Stimulated activated CD8-positive, alpha-beta memory T cell treated with anti-CD3 and anti-CD28 coated beads, Interleukin-7, amount 100 ng/mL, for 24 hours (primary cell): ENCODE measurements at regions not wholly inside any gene's neighbourhood (a gene's known extent, or its start where the extent isn't known, plus 50 kb on each side); places are given as distances from the start of the nearest gene placed in this dataset.

Experiments used
- DNase-seq: peaks from one replicate; pipeline ENCODE4 v3.0.0-alpha.2; 2020; ENCODE audit warnings: low read depth

- no peak for DNase-seq
Measured at GRCh38 chr1:34409689-34410229, 233.1 kb downstream of the C1orf94 start.

- DNase-seq = no peak
Measured at GRCh38 chr1:34412598-34413370, 236.1 kb downstream of the C1orf94 start.

- DNase-seq = no peak
Measured at GRCh38 chr1:34415140-34415539, 238.4 kb downstream of the C1orf94 start.

GRCh38 chr1:34418166-34418565, 241.5 kb downstream of the C1orf94 start:
- no peak for DNase-seq

GRCh38 chr1:34419663-34420136, 243.0 kb downstream of the C1orf94 start:
- no peak for DNase-seq

- DNase-seq = no peak
Measured at GRCh38 chr1:34425046-34425445, 248.3 kb downstream of the C1orf94 start.

GRCh38 chr1:34425785-34426184, 249.1 kb downstream of the C1orf94 start:
- no peak for DNase-seq

GRCh38 chr1:34426325-34426896, 249.7 kb downstream of the C1orf94 start:
- no peak for DNase-seq

- no peak for DNase-seq
Measured at GRCh38 chr1:34427170-34427569, 250.5 kb downstream of the C1orf94 start.

- DNase-seq = no peak
Measured at GRCh38 chr1:34433099-34433498, 256.4 kb downstream of the C1orf94 start.

GRCh38 chr1:34436836-34437235, 260.1 kb downstream of the C1orf94 start:
- no peak for DNase-seq

GRCh38 chr1:34441259-34442069, 264.8 kb downstream of the C1orf94 start:
- no peak for DNase-seq

- no peak for DNase-seq
Measured at GRCh38 chr1:34444516-34444915, 267.8 kb downstream of the C1orf94 start.

- DNase-seq = no peak
Measured at GRCh38 chr1:34450325-34450724, 273.6 kb downstream of the C1orf94 start.

- no peak for DNase-seq
Measured at GRCh38 chr1:34452451-34452850, 275.7 kb downstream of the C1orf94 start.

GRCh38 chr1:34455121-34455520, 278.4 kb downstream of the C1orf94 start:
- DNase-seq = no peak

GRCh38 chr1:34460193-34460592, 283.5 kb downstream of the C1orf94 start:
- DNase-seq = peak; percentile 19

- DNase-seq = no peak
Measured at GRCh38 chr1:34470401-34470800, 284.4 kb upstream of the GJB5 start.

GRCh38 chr1:34474566-34474965, 280.3 kb upstream of the GJB5 start:
- no peak for DNase-seq

GRCh38 chr1:34476371-34476770, 278.5 kb upstream of the GJB5 start:
- DNase-seq = no peak

- DNase-seq = no peak
Measured at GRCh38 chr1:34477632-34478141, 277.2 kb upstream of the GJB5 start.

- no peak for DNase-seq
Measured at GRCh38 chr1:34478515-34479076, 276.3 kb upstream of the GJB5 start.
